GM06990 (cell line): ENCODE measurements at regions not wholly inside any gene's neighbourhood (a gene's known extent, or its start where the extent isn't known, plus 50 kb on each side); places are given as distances from the start of the nearest gene placed in this dataset.

Experiments used
- DNase-seq: peaks from one replicate; pipeline ENCODE4 v3.0.0-alpha.2; 2011; ENCODE audit not compliant: insufficient read length; ENCODE audit errors: extremely low read depth
- H3K27me3 ChIP-seq: replicated peaks from 2 replicates; pipeline ENCODE4 v1.6.0; 2011; ENCODE audit warnings: low read length; ENCODE audit not compliant: control insufficient read depth, insufficient read depth
- H3K36me3 ChIP-seq: 2 replicates; pipeline ENCODE4 v1.5.1; 2011; ENCODE audit warnings: low read length; ENCODE audit not compliant: control insufficient read depth, insufficient read depth
- H3K4me3 ChIP-seq: replicated peaks from 2 replicates; pipeline ENCODE4 v1.5.1; 2011; ENCODE audit warnings: low read depth, mild to moderate bottlenecking, control low read depth, low read length
- TF ChIP-seq, protein P1 (sequence below): IDR thresholded peaks from 2 replicates; pipeline ENCODE4 v1.5.1; 2011; ENCODE audit warnings: low read length, control low read depth, mild to moderate bottlenecking, inconsistent platforms; ENCODE audit not compliant: insufficient read depth, poor library complexity, severe bottlenecking

DNA sequence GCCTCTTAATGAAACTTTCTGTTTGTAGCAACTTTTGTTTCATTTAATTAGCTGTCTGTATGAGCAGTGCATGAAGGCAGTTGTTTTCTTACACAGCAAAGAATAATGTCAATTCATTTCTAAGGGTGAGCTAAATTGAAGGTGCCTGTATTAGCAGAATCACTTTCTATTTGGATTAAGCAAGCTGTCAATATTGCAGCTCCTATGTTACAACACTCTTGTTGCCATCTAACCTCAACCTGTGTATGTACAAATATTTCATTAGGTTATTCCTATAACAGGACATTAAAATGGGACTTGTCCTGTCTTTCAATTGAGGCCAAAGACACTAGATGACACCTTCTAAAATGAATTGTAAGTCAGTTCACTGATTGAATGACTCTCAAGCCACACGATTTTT lies 647.5 kb downstream of the UTRN start:
- TF ChIP-seq, protein P1, sequence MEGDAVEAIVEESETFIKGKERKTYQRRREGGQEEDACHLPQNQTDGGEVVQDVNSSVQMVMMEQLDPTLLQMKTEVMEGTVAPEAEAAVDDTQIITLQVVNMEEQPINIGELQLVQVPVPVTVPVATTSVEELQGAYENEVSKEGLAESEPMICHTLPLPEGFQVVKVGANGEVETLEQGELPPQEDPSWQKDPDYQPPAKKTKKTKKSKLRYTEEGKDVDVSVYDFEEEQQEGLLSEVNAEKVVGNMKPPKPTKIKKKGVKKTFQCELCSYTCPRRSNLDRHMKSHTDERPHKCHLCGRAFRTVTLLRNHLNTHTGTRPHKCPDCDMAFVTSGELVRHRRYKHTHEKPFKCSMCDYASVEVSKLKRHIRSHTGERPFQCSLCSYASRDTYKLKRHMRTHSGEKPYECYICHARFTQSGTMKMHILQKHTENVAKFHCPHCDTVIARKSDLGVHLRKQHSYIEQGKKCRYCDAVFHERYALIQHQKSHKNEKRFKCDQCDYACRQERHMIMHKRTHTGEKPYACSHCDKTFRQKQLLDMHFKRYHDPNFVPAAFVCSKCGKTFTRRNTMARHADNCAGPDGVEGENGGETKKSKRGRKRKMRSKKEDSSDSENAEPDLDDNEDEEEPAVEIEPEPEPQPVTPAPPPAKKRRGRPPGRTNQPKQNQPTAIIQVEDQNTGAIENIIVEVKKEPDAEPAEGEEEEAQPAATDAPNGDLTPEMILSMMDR: no peak
- no peaks in the 10 kb centered on the region; the same call in 1 of the 2 replicates for H3K27me3 ChIP-seq
- no peaks in the 10 kb centered on the region for H3K36me3 ChIP-seq
- no peak for DNase-seq
- no peak overlapping the region for H3K4me3 ChIP-seq

- Histone ChIP-seq H3K36me3 (no peaks in the 10 kb centered on the region), H3K27me3 (no peaks in the 10 kb centered on the region; the same call in 1 of the 2 replicates), H3K4me3 (no peak overlapping the region)
- TF ChIP-seq, protein P1: no peak
- DNase-seq: no peak
Observed at GRCh38 chr6:144935181-144935580, 650.0 kb downstream of the UTRN start.

- no peak for DNase-seq
- TF ChIP-seq, protein P1: no peak
- no peak overlapping the region for H3K4me3 ChIP-seq
- no peaks in the 10 kb centered on the region for H3K36me3 ChIP-seq
- H3K27me3 ChIP-seq: no peaks in the 10 kb centered on the region; the same call in 1 of the 2 replicates
Observed at GRCh38 chr6:144935661-144936060, 650.5 kb downstream of the UTRN start.

GRCh38 chr6:144936764-144937163 lies 651.6 kb downstream of the UTRN start:
- TF ChIP-seq, protein P1: no peak
- Histone ChIP-seq H3K4me3 (no peak overlapping the region), H3K27me3 (no peaks in the 10 kb centered on the region; the same call in 1 of the 2 replicates), H3K36me3 (no peaks in the 10 kb centered on the region)
- DNase-seq: no peak

- TF ChIP-seq, protein P1: no peak
- H3K4me3 ChIP-seq: no peak overlapping the region
- H3K27me3 ChIP-seq: no peaks in the 10 kb centered on the region
- H3K36me3 ChIP-seq: no peaks in the 10 kb centered on the region
- no peak for DNase-seq
Observed at GRCh38 chr6:144939921-144940320, 654.8 kb downstream of the UTRN start.

GRCh38 chr6:144944106-144944505 lies 659.0 kb downstream of the UTRN start:
- TF ChIP-seq, protein P1: no peak
- Histone ChIP-seq H3K36me3 (no peaks in the 10 kb centered on the region), H3K4me3 (no peak overlapping the region), H3K27me3 (no peaks in the 10 kb centered on the region)
- DNase-seq: no peak
